HUDEP-2 (cell line): ENCODE measurements at regions not wholly inside any gene's neighbourhood (a gene's known extent, or its start where the extent isn't known, plus 50 kb on each side); places are given as distances from the start of the nearest gene placed in this dataset.
"Not testable (repeated sequence)": the region's sequence is repeated elsewhere in the genome, so short reads cannot be mapped to it uniquely, and the experiment has no call there.

Experiments used
- DNase-seq, 76 experiments: peaks; one replicate each; lab custom pipeline; 2025; ENCODE audit not compliant: unreplicated experiment in 76 of 76; lab: John Stamatoyannopoulos, UW

DNA sequence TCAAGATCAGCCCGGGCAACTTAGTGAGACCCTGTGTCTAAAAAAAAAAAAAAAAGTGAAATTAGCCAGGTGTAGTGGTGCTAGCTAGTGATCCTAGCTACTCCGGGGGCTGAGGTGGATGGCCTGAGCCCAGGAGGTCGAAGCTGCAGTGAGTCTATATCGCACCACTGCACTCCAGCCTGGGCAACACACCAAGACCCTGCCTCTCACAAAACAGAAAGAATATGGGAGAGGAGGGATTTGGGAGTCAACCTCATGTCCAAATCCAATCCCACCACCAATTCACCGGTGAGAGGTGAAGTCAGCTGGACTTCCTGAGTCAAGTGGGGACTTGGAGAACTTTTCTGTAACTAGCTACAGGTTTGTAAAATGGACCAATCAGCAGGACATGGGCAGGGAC, 80.5 kb upstream of the MFGE8 start:
- DNase-seq, result no peak

DNA sequence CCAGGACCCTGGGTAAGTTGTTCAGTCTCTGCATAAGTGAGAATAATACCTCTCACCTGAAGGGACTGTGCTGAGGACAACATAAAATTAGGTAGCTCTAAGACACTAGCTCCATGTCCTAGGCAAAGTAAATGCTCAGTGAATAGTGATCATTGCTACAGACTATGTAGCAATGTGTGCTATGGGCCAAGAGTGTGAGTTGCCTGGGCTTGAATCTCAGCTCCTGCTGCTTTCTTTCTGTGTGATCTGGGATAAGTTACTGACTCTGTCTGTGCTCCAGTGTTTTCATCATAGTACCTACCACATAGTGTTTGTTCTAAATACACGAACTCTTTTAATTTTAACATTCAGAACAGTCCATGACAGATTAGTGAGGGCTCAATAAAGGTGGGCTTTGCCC, 81.1 kb upstream of the MFGE8 start:
- no peak for DNase-seq

DNA sequence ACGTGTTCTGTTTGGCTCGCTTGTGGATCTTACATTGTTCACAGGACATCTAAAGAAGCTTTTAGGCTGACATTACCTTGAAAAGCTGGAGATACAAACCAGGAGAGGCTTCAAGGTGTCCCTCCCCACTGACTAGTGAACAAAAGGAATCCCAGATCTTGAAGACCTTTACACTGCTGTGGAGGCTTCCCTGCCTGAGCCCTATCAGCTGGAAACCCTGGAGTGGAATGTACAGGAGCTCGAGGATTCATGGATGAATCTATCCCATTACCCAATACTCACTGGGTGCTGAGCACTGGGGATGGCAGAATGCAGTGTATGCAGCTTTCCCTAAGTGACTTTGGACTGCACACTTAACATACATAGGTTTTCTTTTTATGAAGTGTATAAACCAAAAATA, 82.3 kb upstream of the MFGE8 start:
- no peak for DNase-seq

DNA sequence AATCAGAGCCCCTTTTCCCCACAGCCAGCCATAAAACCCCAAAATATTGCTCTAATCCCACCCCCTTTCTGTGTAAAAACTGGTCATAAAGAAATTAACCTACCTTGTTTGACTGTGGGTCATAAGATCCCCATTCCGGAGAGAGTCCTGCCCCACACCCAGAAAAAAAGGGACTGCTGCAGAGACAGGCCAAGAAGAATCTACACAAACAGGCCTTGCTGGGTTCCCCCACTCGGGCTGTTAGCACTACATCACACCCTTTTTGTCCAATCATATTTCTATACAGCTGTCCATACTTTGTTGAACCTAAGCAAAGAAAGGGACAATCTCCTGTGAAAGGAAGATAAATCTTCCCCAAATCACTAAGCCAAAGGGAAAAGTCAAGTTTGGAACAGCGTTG, 84.4 kb upstream of the MFGE8 start:
- no peak for DNase-seq

DNA sequence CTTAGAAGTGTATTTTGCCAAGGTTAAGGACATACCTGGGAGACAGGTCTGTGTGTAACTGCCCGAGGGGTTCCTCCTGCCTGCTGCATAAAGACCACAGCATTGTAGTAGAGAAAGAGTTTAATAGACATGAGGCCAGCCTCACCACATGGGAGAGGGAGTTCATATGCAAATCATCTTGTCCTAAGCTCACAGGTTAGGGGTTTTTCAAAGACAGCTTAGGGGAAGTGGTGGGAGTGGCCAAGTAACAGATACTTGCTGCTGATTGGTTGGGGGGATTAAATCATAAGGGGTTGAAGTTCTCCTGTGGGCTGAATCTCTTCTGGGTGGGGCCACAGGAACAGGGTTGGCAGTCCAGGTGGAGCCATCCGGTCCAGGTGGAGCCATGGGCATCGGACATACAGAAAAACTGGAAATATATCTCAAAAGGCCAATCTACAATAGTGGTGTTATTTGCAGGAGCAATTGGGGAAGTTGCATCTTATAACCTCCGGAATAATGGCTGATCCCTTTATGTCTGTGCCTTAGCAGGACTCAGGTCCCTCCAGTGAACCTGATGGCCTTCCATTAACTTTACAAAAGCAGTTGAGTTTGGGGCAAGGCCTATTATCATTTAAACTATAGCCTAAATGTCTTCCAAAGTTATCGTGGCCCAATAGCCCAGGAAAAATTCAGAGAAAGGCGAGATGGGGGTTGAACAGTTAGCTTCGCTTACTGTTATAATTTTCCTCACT, 86.0 kb upstream of the MFGE8 start:
- DNase-seq, result no peak

DNA sequence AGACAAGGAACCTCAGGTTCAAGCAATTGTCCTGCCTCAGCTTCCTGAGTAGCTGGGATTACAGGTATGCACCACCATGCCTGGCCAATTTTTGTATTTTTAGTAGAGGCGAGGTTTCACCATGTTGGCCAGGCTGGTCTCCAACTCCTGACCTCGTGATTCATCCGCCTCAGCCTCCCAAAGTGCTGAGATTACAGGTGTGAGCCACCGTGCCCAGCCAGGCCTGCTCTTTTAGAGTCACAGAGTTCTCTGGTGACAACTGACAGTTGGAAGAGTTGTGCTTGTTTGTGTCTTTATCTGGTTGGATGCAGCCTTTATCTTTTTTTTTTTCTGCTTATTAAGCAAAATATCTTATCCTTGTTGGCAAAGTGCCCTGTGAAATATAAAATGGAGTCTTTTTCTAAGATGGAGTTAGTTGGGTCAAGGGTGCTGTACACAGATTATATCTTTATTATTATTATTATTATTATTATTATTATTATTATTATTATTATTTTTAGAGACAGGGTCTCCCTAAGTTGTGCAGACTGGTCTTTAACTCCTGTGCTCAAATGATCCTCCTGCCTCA, 86.5 kb upstream of the ABHD2 start:
- peak in 13 of 76 experiments; percentile 5 to 57 (median 27) for DNase-seq

DNA sequence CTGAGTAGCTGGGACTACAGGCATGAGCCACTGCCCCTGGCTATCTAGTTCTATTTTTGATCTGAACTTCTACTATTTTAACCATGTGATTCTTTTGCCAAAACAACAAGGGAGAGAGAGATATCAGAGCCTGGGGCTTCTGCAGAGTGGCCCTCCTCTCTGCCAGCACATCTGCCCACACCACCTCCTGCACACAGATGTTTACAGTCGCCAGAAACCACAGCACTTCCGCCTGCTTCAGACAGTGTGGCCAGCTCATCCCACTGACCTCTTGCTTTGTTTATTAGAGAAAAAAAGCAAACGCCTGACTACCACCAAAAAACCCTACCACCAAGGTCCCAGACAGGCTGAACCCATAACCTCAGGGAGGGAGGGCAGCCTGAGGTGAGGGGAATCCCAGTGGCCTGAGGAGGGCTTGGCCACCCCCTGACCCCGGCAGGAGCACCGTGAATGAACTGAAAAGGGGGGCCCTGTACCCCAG, 85.9 kb upstream of the ABHD2 start:
- DNase-seq, result peak in 70 of 76 experiments; percentile 6 to 84 (median 48)

DNA sequence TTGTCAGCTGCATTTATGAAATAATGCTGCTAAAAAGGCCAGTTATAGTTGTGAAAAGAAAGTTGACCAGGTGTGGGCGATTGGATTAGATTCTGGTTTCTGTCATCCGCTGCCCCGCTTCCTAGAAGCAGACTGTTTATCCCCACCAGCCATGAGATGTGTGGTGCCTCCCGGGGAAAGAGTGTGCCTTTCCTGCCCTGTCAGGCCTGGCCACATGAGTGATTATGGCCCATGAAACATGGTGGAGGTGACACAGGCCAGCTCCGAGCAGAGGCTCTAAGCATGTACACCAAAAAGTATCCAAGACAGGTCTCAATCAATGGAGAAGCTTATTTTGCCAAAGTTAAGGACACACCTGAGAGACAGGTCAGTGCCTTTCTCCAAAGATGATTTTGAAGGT, 85.4 kb upstream of the ABHD2 start:
- DNase-seq, result no peak

DNA sequence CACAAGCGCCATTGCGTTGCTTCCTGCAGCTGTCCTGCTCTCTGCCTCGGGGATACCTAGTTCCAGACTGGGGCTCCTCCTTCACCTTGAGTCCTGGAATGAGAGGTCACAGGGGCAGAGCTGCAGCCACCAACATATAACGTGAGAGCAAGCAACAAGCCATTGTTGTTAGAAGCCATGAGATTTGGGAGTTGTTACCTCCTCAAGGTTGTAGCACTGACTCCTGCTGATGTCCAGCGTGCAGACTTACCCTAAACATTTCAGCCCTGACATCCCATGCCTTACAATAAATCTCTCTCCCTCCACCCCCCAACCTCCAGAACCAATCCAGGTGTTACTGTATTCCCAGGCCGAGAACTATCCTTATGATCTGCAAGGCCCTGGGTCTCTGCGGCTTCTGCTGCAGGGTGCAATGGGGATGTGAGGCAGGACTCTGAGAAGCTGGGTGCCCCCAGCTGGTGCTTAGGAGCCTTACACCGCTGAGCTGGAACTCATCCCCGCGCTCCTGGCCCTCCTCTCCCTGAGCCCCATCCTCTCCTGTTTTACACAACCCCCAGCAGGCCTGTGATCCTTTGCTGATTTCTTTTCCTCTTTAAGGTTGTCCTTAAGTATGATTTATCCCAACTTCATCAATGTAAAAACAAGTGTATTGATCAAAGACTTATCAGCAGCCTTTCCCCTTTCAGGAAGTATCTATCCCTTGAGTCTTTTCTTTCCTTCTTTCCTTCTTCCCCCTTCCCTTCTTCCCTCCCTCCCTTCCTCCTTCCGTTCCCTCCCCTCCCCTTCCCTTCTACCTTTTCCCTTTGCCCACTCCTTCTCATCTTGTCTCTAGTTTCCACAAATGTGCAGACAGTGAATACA, 84.2 kb upstream of the ABHD2 start:
- DNase-seq, result peak in 27 of 76 experiments; percentile 6 to 35 (median 20)

DNA sequence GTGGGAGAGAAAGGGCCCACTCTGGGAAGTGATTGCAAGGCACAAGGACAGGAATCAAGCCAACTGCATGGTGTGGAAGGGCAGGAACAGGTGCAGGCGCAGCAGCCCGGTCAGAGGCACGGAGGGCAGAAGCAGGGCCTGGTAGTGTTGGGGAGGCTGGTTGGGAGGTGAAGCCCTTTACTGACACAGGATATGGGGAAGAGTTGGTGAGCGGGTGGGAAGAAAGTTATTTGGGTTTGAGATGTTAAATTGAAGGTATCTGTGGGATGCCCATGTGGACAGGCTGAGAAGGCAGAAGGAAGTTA, 83.6 kb upstream of the ABHD2 start:
- no peak for DNase-seq

DNA sequence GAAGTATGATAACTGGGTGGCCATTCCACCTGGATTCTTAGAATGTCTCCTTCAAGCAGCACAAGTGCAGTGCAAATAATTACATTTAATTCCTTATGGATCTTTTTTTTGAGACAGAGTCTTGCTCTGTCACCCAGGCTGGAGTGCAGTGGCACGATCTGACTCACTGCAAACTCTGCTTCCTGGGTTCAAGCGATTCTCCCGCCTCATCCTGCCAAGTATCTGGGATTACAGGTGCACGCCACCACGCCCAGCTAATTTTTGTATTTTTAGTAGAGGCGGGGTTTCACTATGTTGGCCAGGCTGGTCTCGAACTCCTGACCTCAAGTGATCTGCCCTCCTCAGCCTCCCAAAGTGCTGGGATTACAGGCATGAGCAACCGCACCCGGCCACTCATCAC, 80.7 kb upstream of the ABHD2 start:
- not testable (repeated sequence) for DNase-seq

DNA sequence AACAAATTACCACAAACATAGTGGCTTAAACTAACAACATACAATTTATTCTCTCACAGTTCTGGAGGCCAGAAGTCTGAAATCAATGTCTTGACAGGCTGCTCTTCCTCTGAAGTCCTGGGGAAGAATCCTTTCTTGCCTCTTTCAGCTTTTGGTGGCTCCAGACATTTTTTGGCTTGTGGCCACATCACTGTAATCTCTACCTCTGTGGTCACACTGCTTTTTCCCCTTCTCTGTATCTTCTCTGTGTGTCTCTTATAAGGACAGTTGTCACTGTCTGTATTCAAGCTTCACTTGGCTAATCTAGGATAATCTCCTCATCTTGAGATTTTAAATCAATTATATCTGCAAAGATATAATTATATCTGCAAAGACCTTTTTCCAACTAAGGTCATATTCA, 80.3 kb upstream of the ABHD2 start:
- peak in 2 of 76 experiments; percentile 5 to 22 for DNase-seq

DNA sequence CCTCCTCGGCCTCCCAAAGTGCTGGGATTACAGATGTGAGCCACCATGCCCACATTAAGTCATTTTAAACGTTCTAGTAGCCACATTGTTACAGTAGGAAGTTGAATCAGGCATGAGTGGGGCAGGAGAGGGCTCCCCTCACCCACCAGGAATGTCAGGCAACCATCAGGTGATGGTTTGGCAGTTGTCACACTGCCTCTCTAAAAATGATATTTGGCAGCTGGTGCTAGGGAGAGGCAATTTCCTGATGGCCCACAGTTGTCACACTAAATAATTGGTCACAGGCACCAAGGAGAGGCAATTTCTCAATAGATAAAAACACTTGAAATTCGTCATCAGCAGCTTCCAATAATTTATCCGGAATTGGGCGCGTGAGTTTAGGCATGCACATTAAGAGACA, 79.2 kb upstream of the ABHD2 start:
- no peak for DNase-seq

DNA sequence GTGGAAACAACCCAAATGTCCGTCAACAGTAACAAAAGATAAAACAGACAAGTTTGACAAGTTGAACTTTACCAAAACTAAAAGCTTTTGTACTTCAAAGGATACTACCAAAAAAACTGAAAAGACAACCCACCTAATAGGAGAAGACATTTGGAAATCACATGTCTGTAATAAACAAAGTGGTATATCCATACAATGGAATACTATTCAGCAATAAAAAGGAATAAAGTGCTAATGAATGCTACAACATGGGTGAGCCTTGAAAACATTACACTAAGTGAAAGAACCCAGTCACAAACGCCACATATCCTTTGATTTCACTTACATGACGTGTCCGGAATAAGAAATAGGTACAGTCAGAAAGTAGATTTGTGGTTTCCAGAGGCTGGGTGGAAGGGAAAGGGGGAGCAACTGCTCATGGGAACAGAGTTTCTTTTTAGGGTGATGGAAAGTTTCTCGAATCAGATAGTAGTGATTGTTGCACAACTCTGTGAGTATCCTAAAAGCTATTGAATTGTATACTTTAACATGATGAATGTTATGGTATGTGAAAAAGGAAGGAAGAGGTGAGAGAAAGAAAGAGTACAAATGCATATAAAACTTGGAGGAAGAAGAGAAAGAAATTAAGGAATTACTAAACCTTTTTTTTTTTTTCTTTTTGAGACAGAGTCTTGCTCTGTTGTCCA, 72.7 kb upstream of the ABHD2 start:
- DNase-seq, result no peak

DNA sequence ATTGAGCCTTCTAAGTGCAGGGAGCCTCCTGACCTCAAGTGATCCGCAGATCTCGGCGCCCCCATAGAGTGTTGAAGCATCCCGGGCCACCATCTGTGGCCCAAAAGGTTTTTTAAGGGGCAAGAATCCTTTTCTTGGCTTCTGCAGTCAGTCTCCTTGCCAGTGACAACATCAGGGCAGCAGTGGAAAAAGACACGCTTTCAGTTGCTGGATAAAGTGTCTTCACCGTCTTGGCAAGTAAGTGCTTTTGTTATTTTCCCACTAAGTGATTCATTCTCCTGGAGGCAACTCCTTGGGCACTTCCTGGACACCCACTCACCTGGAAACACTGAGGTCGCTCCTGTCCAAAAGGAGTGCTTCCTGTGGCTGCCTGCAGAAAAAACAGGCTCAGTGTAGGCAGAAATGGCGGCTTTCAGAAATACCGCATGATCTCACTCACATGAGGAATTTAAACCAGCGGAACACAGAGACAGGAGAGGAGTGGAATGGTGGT, 71.7 kb upstream of the ABHD2 start:
- DNase-seq, result no peak

DNA sequence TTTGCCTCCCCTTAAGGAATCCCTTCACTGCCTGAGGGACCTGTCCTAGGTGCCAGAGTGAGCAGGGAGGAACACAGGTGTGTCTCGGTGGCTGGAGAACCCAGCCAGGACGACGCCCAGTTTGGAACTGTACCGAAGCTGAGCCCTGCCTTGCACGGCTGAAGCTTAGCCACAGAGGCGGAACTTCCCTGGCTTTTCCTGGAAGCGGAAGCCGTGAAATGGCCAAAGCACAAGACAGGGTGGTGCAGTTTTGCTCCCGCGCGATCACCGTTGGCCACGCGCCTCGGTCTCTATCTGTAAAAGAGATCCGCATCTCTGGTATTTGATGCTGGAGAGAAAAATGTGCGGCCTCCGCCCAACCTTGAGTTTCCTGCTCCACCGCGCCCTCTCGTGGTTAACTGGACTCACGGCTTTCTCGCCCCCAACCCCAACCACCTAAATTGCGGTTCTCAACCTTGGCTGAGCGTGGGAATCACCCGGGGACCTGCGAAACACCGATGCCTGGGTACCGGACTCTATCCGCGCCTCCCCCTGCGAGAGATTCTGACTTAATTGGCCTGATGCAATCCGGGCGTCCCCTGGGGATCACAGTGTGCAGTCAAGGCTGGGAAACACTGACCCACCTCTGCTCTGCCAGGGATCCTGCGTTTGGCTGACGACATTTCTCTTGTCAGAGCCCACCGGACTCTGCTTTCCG, 70.7 kb upstream of the ABHD2 start:
- DNase-seq, result peak in 67 of 76 experiments; percentile 8 to 77 (median 54)

DNA sequence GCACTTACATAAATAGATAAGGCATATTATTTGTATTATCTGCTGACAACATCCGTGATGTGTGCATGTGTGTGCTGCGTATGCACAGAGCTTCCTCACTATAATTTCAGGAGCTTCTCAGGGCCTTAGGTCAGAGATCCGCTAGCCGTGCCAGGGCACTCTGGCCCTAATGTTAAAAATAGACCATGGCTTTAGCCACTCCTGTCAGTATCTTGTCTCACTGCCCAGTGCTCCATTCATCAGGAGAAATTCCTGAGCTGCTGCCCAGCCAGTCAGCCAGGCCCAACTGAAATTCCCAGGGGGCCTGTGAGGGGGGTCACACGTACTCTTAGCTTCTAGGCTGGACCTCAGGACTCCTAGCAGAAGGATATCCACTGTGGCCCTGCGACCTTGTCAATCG, 70.0 kb upstream of the ABHD2 start:
- no peak for DNase-seq

DNA sequence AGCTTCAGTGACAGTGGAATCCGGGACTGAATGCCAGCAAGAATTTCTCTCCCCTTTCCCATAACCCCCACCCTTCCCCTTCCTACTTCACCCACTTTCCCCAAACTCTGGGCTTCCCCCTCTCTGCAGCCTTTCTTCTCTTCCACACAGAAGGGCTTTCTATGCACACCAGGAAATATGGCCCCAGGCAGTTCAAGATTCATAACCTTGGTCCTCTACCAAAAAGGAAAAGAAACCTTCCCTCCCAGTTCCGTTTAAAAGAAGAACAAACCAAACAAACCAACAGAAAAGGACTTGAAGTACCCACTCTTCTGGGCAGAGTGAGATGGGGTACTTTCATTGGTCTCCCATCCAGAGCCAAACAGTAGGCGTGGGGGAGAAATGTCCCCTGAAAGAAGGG, 68.8 kb upstream of the ABHD2 start:
- no peak for DNase-seq

DNA sequence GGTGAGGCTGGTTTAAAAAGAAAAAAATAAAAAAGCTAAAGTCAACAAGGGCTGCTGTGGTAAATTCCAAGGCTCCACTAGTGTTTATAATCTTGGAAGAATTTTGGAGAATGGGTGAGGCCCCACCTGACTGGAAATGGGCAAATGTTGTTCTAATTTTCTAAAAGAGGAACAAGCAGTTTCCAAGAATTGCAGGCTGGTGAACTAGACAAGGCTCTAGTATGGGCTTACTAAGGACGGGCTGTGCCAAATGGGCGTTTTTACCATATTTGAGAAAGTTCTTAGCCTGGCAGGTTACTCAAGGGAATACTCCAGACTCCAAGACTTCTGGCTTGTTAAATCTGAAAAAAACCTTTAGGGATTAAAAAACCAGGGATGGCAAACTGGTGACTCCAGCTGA, 67.0 kb upstream of the ABHD2 start:
- DNase-seq, result peak in 11 of 76 experiments; percentile 3 to 50 (median 10)

DNA sequence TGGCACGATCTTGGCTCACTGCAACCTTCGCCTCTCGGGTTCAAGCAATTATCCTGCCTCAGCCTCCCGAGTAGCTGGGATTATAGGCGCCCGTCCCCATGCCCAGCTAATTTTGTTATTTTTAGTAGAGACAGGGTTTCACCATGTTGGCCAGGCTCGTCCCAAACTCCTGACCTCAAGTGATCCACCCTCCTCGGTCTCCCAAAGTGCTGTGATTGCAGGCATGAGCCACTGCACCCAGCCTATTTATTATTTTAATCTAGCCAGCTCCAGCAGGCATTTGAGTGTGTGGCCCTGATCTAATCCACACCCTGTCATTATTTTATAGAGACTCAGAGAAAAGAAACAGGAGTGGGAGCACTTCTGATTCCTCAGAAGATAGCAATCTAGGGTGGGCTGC, 66.4 kb upstream of the ABHD2 start:
- DNase-seq, result not testable (repeated sequence)
